GM19395 (cell line): ENCODE measurements at regions not wholly inside any gene's neighbourhood (a gene's known extent, or its start where the extent isn't known, plus 50 kb on each side); places are given as distances from the start of the nearest gene placed in this dataset.
"Not testable (repeated sequence)": the region's sequence is repeated elsewhere in the genome, so short reads cannot be mapped to it uniquely, and the experiment has no call there.

ENCODE experiments used
- ATAC-seq: cut with Tn5 transposase; IDR thresholded peaks from one replicate; pipeline ENCODE4 v1.9.1; 2021; ENCODE audit warnings: mild to moderate bottlenecking, moderate library complexity; ENCODE audit not compliant: unreplicated experiment

DNA sequence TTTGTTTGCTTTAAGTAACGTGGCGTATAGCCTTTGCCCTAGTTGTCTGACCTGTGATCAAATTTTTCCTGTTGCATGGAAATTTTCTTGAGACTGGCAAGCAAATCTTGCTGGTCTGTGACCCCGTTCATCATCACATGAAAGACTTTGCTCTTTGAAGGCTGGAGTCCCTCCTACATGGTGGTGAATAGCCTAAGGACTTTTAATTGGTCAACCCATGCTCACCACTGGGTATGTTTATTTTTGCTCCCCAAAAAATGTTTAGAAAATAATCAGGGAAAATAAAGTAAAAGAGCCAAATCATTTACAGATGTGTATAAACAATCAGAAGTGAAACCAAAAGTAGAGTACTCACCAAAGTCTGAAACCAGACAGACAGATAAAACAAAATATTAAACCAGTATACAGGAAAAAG is 1075.3 kb upstream of the ALCAM start:
- peak; percentile 81 for ATAC-seq

DNA sequence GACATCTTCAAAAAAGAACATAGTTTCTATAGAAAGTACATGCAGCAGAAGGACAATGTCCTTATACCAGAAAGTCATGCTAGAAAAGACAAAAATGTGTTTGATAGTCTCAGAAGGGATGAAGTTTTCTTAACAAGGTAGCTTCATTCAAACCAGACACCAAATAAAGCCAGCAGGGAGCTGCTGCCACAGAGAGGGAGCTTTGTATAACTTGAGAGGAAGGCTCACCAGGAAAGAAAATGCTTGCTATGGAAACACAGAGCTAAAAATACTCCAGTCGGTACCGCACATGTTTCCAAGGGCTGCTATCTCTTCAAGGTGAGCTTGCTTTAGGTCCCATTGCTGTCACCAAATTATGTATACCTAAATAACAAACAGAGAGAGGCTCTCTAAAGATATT is 1074.8 kb upstream of the ALCAM start:
- ATAC-seq = peak; percentile 29

DNA sequence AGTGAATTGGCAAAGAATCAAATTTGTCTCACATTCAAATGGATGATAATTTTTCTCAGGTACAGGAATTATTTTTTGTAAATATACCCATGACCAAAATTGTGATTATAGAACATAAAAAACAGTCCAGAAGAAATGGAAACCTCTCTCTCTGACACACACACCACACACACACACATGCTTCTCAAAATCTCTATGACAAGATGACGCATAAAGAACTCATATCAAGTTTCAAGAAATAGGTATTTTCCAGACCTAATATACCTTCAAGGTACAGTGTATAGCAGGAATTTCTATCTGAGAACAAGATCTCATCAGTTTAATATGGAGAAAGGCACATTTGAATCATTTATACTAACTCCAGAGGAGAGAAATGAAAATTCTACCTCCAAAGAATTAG is 1069.1 kb upstream of the ALCAM start:
- ATAC-seq = no peak

DNA sequence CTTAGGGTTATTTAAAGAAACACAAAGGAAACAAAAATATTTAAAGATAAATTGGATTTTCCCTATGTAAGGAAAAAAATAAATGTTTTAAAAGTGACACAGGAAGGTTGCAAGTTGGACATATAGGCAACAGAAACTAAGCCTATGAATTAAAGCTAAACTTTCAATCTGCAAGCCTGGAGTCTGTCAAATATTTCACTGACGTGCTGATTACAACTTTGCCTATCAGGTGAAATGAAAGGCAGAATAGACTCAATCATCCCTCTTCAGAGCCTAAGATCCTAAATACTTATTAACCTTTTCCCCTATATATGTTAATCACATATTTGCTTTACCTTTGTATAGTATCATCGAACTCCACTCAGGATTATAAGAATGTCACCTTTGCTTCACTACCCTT is 1068.0 kb upstream of the ALCAM start:
- ATAC-seq = no peak

DNA sequence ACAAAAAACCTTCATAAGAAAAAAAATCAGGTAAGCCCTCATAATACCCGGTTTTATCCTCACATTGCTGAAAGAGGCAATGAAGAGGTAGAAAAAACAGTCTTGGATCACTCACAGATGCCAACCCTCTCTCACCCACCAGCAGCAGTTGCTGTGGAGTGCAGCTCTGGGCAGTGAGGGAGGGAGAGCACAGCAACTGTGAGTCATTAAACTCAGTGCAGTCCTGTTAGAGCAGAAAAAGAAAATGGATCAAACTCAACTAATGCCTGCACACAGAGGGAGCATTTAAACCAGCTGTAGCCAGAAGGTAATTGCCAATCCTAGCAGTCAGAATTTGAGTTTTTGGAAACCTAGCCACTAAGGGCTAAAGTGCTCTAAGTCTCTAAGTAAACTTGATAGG is 1050.6 kb upstream of the ALCAM start:
- no peak for ATAC-seq

DNA sequence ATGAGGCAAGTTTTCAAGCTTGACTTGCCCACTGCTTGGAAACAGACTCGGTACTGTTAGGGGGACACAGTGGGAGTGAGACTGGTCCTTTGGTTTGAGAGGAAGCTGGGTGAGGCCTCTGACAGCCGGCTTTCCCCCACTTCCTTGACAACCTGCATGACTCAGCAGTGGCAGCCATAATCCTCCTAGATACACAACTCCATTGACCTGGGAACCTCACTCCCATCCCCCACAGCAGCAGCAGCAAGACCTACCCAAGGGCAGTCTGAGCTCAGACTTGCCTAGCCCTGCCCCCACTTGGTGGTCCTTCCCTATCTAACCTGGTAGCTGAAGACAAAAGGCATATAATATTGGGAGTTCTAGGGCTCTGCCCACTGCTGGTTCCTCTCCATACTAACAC is 1043.5 kb upstream of the ALCAM start:
- no peak for ATAC-seq

DNA sequence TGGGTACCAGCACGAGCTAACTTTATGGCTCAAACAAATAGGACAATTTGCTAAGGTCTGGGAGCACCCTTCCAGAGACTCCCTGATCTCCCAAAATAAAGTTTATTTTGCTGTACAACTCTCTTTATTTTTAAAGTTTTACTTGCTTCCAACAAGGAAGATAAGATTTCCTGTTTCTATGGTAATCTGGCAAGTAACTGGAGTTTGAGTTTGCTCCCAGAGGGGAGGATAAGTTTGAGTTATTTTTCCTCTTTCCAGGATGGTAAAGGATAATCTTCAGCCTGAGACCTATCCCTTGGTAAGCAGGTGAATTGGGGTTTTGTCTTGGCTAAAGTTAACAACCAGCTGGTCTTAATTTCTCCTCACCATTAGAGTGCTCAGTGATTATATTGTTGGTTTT is 1019.4 kb upstream of the ALCAM start:
- no peak for ATAC-seq

DNA sequence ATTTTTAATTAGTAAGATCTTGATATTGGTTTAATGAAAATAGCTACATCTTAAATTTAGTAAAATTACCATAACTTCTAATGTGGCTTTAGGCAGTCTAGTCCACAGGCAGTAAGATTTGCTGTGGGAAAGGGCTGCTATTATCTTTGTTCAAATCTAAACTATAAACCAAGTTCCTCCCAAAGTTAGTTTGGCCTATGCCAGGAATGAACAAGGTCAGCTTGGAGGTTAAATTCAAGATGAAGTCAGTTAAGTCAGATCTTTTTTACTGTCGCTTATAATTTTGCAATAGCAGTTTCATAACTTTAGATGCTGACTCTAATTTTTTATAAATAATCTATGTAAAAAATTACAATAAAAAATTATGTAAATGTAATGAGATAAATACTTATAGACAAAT is 1016.9 kb upstream of the ALCAM start:
- no peak for ATAC-seq

DNA sequence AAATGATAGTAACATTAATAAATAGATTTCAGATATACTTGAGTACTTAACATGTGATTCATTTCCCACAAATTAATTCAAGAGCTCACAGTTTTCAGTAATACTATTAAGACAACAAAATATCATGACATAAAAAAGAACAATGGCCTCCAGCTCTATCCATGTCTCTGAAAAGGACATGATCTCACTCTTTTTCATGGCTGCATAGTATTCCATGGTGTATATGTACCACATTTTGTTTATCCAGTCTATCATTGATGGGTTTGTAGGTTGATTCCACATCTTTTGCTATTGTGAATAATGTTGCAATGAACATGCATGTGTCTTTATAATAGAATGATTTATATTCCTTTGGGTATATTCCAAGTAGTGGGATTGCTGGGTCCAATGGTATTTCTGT is 1012.8 kb upstream of the ALCAM start:
- no peak for ATAC-seq

DNA sequence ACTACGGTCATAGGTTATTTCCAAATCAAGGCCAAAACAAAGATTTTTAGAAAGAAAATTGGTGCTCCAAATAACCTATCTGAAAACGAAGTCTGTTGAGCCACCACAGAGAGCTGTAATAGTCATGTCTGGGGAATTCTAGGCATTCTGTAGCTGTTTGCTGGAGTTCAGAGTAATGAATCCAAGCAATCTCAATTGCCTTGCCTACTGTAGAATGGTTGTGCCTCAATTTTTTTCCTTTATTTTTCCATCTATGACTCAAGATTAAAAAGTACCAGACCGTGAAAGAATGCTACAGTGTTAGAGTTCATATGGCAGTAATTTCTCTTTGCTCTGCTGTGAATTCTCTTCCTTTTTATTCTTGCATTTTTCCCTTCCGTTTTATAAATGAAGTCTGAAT is 1007.2 kb upstream of the ALCAM start:
- no peak for ATAC-seq

DNA sequence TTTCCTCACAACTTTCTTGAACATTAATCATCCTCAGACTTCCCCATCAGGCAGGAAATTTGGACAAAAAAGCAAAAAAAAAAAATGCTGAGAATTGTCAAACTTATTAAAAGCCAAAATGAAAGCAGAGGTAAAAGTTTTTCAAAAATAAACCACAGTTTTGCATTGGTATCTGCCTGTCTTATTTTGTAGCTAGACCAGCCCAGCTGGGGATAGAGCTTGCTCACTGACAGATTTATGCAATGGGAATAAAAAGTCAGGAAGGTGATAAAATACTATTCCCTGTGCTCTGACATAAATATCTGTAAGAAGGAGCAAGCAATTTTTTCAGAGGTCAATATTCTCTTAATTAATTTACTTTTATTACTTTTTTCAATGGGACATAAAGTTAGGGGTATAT is 1006.7 kb upstream of the ALCAM start:
- ATAC-seq = no peak

DNA sequence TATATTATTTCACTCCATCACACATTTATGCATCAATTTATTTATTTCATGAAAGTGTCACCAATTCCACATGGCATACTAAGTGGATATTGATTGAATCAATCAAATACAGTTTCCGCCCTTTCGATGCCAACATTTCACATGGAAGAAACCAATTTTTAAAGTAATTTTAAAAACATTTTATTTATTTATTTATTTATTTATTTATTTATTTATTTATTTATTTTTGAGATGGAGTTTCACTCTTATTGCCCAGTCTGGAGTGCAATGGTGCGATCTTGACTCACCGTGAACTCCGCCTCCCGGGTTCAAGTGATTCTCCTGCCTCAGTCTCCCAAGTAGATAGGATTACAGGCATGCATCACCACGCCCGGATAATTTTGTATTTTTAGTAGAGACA is 1005.0 kb upstream of the ALCAM start:
- not testable (repeated sequence) for ATAC-seq

DNA sequence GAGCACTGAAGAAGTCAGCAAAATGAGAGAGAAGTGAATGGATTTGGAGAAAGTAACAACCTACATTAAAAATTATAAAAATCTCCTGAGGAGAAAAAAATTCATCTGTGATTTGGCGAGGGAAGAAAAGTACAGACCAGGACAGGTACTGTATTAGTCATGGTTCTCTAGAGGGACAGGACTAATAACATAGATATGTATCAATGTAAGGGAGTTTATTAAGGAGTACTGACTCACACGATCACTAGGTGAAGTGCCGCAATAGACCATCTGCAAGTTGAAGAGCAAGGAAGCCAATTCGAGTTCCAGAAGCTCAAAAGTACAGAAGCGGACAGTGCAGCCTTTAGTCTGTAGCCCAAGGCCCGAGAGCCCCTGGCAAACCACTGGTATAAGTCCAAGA is 1004.4 kb upstream of the ALCAM start:
- ATAC-seq = no peak

DNA sequence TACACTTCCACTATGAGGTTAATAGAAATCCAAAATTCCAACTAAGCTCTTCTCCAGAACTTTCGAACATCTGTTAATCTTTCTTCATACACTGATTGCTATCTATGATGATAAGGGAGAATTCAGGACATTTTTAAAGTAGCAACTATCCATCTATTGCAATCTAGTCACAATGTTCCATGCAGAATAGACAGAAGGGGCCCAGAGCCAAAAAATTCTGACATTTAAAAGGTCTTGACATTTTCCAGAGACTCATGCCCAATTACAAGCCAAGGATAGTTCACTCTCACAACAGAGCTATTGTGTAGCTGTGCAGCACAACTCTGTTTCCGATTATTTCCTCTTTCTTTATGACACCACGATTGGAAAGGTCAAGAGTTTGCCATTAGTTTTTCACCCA is 999.7 kb upstream of the ALCAM start:
- no peak for ATAC-seq

DNA sequence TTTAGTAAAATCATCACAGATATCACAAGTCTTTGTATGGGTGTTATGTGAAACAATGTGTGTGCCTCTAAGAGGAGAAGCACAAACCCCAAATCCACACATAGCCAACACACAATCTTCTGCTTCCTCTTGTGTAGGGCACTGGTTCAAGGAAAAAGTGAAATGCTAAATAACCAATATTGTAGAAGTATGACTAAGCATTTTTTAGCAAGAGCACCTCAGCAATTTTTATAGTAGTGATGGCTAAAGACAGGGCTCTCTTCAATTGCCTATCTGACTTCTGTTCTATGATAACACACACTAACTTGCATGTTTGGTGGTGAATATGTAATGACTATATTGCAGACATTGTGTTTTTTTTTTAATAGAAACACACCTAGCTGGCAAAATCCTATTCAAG is 997.9 kb upstream of the ALCAM start:
- ATAC-seq = no peak

DNA sequence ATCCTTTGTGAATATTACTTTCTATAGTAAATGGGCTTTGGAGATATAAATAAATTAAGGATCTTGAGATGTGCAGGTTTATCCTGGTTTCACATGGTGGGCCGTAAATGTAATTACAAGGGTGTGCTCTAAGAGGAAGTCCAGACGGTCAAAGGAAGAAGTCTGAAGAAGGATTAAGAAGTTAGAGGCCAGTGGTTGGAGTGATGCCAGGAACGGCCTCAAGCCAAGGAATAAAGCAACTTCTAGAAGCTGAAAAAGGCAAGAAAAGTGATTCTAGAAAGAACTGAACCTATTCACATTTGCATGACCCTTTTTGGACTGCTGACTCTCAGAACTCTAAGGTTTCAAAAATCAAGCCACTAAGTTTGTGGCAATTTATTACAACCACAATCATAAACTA is 981.3 kb upstream of the ALCAM start:
- ATAC-seq = no peak

DNA sequence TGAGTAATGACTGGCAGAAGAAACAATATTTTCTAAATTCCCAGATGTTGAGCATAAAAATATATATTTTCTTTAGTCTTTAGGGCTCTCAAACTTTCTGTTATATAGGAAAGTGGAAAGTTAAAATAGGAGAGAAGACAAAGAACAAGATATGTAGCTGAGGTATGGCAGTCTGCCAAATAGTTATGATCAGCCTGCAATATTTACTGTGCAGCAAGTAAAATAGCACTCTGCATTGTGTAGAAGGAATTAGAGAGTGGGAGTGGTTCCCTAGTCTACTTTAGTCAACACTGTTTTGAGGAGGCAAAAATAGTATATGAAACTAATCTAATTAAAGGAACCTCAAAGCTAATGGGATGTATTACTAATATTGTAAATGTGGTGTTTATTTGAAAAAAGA is 978.1 kb upstream of the ALCAM start:
- no peak for ATAC-seq

DNA sequence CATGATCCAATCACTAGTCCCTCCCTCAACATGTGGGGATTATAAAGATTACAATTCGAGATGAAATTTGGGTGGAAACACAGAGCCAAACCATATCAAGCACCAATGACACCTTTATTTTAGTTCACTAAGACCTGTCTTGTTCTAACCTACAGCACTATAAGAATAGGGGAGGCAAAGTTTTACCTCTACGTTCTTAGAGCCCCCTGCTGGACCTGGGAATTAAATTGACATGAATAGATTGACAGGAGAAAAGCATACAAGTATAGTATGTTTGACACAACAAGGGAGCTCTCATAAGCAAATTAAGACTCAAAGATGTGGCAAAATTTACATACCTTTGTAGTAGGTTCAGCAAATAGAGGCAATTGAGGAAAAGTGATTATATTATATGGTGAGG is 974.4 kb upstream of the ALCAM start:
- ATAC-seq = no peak

DNA sequence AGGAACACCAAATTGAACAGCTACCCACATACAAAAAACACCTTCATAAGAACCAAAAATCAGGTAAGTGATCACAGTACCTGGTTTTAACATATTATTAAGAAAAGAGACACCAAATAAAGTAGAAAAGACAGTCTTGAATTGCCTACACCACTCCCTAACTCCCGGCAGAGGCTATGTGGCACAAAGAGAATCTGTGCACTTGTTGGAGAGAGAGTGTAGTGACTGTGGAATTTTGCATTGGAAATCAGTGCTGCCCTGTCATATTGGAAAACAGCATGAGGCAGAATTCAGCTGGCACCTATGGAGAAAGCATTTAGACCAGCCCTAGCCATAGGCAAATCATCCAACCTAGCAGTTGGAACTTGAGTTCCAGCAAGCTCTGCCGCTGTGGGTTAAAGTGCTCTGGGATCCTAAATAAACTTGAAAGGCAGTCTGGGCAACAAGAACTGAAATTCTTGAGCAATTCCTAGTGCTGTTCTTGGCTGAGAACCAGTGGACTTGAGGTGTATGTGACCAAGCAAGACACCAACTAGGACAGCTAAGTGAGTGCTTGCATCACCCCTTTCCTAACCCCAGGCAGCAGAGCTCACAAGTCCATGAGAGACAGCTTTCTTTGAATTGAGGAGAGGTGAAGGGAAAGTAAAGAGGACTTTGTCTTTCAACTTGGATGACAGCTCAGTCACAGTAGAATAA is 969.6 kb upstream of the ALCAM start:
- ATAC-seq = no peak

DNA sequence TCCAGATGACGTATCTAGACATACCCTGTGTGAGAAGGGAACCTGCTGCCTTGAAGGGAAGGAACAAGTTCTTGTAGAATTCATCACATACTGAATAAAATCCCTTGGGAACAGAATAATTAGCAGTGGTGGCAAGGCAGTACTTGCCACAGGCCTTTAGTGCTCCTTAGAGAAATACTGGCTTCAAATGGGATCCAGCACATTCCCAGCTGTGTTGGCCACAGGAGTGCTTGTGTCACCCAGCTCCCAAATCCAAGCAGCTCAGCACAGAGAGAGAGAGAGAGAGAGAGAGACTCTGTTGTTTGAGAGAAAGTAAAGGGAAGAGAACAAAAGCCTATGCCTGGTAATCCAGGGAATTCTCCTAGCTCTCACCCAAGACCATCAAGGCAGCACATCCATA is 969.0 kb upstream of the ALCAM start:
- ATAC-seq = no peak

DNA sequence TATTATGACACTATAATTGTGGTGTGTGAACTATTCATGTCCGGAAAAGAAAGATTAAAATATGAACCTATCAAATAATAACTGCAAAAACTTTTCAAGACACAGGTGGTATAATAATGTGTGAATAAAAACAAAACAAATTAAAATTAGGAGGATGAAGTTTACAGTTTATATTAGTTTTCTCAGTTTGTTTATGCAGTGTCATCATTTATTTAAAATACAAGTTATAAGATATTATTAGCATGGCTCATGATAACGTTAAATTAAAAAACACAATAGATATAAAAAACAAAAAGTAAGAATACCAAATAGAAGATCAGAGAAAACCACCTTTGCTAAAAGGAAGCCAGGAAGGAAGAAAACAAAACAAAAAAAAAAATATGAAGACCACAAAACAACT is 963.8 kb upstream of the ALCAM start:
- no peak for ATAC-seq

DNA sequence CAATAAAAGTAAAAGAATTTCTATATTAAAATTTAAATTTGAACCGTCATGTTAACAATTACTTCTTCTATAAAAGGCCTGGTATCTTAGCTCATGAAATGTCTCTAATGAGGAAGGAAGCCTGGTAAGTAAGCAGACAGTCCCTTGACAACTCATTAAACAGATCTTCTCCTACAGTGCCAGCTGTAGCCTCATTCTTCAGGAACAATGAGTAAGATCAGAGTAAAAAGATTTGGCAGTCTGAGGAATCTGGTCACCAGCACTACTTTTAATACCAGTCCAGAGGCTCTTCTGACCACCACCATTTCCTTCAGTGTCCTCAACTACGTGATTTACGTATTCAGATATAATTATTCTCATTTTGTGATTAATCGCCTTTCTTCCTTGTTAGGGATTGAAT is 955.0 kb upstream of the ALCAM start:
- no peak for ATAC-seq
